Kidney tubule cell (primary cell): ENCODE measurements at regions not wholly inside any gene's neighbourhood (a gene's known extent, or its start where the extent isn't known, plus 50 kb on each side); places are given as distances from the start of the nearest gene placed in this dataset.

Source experiments
- DNase-seq: peaks from one replicate; pipeline ENCODE4 v3.0.0-alpha.2; 2018; ENCODE audit warnings: low spot score

GRCh38 chr7:16004702-16005101 lies 318.2 kb upstream of the MEOX2 start:
- DNase-seq: no peak

GRCh38 chr7:16001477-16001876 lies 315.0 kb upstream of the MEOX2 start:
- no peak for DNase-seq

DNA sequence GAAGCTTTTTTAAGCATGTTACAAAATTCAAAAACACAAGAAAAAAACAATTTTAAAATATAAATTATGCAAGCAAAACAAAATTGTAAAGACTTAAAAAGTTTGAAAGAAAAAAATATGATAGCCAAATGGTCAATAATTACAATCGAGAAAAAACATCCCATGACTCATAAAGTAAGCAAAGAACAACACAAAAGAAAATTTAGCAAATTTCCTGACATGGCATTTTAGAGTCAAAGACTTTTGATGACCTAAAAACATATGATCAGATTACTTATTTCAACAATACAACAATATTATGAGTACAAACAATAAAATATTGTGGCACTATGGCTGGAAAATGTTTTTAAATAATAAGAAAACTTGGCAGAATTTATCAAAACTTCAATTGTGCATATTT lies 312.1 kb upstream of the MEOX2 start:
- DNase-seq: no peak

GRCh38 chr7:15995027-15995426 lies 308.5 kb upstream of the MEOX2 start:
- DNase-seq: no peak

- DNase-seq: no peak
Measured at GRCh38 chr7:15989194-15989593, 302.7 kb upstream of the MEOX2 start.

DNA sequence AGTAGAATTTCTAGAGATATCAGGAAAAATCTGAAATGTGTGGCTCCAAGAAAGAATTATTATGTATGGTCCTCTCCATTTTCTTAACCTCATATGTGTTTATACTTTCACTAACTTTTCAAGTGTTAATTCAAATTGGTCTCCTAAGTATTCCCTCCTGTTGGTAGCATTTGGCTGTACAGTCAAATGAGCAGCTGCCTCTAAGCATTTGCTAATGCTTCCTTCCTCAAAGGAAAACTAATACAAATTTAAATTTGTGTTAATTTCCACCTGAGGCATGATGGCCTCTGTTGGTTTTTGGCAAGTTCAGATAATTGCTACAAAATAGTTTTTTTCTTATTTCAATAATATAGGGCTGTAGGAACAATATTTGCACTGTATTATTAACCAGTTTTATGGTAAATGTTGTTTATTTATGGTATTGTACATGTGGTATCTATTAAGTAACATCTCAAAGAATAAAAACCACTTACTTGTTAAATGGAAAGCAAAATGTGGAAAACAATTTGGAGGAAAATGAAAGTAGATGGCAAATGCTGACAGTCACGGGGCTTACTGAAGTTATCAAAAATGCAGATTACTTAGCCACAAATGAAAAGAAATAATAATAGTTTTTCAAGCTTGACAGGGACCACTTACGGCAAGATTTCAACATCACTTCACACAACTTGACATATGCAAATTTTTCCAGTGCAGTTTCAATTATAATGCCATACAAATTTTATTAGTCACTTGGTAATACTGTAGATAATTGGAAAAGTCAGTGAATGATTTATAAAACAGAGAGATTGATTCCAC lies 299.3 kb upstream of the MEOX2 start:
- no peak for DNase-seq

- DNase-seq: peak; percentile 4
Measured at GRCh38 chr7:15977663-15978062, 291.2 kb upstream of the MEOX2 start.

DNA sequence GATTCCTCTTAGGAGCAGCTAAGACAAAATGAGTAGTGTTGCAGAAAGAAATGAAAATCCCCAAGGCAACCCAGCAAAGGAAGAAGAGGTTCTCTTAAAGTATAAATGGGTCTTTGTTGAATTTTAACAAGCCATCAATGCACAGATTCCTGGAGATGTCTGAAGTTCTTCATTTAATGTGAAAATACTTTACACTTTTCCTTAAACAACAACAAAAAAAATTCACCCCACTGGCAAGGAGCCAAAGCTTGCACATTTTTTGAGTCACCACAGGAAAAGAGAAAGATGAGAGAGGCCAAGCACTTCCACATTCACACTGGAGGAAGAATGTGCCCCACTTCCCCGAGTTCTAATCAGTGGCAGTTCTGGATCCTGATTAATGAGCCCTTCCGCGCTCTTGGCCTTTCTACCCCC lies 286.4 kb upstream of the MEOX2 start:
- DNase-seq: peak; percentile 19

GRCh38 chr7:15967551-15967950 lies 281.1 kb upstream of the MEOX2 start:
- no peak for DNase-seq

DNA sequence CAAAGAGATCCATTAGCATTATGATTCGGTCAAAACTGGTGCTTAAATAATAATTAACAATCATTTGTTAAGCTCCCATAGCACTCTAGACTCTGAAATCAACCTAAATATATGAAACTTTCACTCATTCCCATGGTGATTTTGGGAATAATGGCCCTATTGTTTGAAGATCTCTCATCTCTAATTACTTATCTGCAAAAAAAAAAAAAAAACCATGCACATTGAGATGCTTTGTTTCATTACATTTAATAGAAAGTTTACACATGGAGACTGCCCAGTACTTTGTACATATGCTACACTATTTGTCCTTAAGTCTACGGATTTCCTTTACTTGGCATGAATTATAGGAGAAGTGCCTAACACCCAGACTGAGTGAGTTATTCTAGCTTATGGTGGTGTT lies 280.6 kb upstream of the MEOX2 start:
- no peak for DNase-seq

DNA sequence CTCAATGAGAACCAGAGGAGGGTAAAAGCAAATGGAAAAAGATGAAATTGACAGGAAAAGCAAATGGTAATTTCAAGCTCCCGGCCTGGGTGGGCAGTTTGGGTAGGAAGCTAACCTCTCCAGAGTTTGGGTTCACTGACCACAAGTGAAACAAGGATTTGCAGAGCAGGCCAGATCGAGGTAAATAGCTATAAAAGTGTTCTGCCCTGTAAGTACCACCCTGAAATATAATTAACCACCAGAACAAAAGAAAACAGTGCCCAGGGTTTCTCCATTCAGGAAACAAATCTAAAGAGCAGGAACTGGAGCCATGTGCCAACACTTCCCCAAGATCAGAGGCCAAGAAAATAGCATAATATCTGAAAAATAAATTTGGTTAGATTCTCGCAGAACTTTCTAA lies 276.7 kb upstream of the MEOX2 start:
- no peak for DNase-seq

GRCh38 chr7:15954671-15955354 lies 268.3 kb upstream of the MEOX2 start:
- DNase-seq: no peak

GRCh38 chr7:15950299-15950698 lies 263.8 kb upstream of the MEOX2 start:
- DNase-seq: no peak

DNA sequence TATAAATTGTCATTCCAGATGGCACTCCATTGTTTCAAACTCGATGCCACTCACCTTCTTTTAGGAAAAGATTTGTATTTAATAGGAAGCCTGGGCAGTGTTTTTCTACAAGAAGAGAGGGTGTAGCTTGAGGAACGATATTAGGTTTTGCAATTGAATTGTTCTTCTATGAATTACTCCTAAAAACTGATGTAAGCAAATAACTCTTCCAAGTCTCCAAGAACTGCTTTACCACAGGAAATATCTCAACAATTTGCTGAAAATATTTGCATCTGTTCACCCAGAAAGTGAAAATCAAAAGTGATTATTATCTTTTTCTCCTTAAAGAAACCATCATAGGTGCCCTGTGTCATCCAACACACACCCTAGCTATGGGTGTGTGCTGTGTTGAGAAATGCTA lies 261.3 kb upstream of the MEOX2 start:
- no peak for DNase-seq

DNA sequence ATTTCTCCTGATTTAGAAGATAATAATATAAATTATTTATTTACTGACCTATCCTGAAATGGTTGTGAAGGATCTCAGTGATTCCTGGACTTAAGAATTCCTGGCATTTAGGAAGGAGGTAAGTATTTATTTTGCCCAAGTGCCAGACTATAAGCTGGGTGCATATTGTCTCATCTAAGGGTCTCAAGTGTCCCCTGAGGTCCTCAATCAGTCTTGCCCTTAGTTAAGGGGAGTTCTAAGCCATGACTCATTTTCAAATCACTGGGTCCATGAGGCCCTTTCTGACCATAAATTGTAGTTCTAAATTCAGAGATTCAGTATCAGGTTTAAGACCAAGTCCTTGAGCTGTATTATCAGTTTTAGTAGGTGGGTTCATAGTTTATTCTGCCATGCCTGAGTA lies 251.6 kb upstream of the MEOX2 start:
- DNase-seq: no peak

DNA sequence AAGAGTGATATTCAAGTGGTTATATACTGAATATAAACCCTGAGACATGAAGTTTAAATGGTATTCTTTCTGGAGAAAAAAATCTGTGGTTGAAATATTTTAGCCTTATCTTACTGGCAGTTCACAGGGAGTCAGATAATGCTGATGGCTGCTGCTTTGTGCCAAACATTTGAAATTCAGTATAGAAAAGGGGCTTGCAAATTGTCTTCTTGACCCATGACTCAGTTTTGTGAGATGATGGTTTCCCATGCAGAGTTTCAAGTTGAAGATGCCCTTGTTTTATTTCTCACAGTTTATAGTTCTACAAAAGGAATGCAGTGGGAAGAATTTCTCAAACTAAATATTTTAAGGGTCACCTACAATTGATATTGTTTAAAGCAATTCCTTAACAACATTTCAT lies 251.1 kb upstream of the MEOX2 start:
- no peak for DNase-seq

DNA sequence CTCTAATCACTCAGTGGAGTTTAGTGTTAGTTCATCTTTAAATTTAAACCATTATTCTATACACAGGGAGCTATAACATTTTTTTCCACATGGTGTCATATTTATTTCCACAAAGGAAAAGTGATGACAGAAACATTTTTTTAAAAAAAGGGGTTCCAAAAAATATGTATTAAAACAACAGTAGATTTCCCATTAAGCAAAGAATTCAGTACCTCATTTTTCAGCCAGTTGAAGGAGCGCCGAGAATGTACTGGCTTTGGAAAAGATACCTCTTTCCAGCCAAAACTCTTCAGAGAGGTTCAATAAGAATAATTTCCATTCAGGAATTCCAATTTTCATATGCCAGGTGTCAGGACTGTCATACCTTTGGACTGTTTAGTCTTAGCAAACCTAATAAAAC lies 250.5 kb upstream of the MEOX2 start:
- no peak for DNase-seq

DNA sequence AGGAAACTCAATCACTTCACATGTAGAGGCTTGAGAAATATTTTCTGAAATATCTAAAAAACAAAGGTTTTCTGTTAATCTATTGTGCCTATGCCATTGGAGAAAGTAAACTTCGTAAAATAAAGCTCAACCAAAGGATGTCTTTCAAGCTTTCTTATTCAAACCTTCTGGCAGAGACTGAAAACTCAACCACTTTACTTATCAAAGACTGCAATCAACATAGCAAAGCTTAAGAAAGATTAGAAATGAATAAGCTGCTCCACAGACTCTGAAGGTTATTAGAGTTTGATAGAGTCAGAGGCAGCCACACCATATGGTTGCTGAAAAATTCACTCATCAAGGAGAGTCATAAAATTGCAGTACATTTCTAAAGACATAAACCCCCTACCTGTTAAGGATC lies 245.8 kb upstream of the MEOX2 start:
- DNase-seq: no peak

- DNase-seq: no peak
Measured at GRCh38 chr7:15929411-15929810, 242.9 kb upstream of the MEOX2 start.

- DNase-seq: no peak
Measured at GRCh38 chr7:15925608-15926007, 239.1 kb upstream of the MEOX2 start.

GRCh38 chr7:15924910-15925309 lies 238.4 kb upstream of the MEOX2 start:
- DNase-seq: peak; percentile 4

DNA sequence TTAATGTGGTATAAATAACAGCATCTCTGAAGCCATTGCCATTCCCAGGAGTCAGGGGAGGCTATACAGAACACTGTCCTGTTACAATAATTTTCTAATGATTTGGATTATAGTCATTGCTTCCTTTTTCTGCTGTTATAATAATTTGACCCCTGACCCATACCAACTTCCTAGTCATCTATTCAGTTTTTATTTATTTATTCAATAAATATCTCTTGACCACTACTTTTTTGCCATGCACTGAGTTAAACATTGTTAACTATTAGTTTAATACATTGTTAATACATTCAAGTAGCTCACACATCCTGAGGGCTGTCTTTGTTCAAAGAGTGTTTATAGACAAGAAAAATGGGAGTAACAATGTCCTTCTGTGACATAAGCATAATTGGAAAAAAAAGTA lies 235.5 kb upstream of the MEOX2 start:
- no peak for DNase-seq

- no peak for DNase-seq
Measured at GRCh38 chr7:15921576-15921975, 235.1 kb upstream of the MEOX2 start.

DNA sequence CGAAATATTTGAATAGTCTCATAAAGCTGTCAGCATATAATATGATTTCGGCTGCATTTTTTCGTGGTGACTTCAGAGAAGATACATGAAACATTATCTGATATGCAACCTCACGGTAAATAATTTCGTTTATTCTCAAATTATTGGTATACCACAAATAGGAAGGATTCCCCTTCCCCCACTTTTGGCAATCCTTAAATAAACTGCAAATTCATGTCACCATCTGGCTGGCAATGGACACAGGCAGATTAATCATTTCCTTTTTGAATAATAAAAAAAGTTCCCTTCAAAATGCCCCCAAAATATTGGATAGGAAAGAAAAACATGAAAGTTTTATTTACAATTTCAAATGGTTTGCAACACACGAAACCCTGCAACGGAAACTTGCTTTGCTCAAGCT lies 234.5 kb upstream of the MEOX2 start:
- no peak for DNase-seq
